OCI-LY3 (cell line): ENCODE measurements at regions not wholly inside any gene's neighbourhood (a gene's known extent, or its start where the extent isn't known, plus 50 kb on each side); places are given as distances from the start of the nearest gene placed in this dataset.

Experiments
- CTCF ChIP-seq: fragments of 200-600, 300-600 bp; sonication (generic); IDR thresholded peaks from 2 replicates; pipeline ENCODE4 v1.5.1; 2014; ENCODE audit warnings: antibody characterized with exemption, low read length, low read depth
- EZH2phosphoT487 ChIP-seq: fragments of 200-600 bp; shearing (Covaris generic); IDR thresholded peaks from 2 replicates; pipeline ENCODE4 v1.6.1; 2018; ENCODE audit warnings: antibody characterized with exemption, mixed run types, low read depth

DNA sequence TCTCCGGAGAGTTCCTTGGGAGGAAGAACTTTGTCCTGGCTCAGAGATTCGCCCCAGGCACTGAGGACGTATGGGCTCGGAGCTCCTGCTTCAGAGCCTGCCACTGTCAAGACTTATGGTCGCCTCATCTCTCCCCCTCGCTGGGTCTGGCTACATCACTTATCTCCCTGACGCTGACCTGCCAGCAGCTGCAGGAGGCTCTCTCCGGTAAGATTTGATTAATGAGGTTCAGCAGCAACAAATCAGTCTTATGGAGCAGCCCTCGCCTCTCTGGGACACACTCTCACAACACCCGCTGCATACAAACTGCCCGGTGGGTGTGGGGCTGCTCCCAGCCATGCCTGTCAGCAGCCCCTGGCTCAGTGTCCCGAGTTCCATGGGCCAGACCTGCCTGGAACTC lies 297.8 kb downstream of the RRAGC start:
- TF ChIP-seq CTCF (no peak), EZH2phosphoT487 (no peak)
